CD4-positive, alpha-beta memory T cell (primary cell): ENCODE measurements at regions not wholly inside any gene's neighbourhood (a gene's known extent, or its start where the extent isn't known, plus 50 kb on each side); places are given as distances from the start of the nearest gene placed in this dataset.

Experiments
- CTCF ChIA-PET: fragments of 350-600 bp; sonication (Branson Sonifier 250); formaldehyde crosslinking; loops from one replicate; lab custom pipeline; 2021; ENCODE audit warnings: inconsistent platforms; ENCODE audit not compliant: partially characterized antibody; lab: Charles Lee
- POLR2A ChIA-PET: fragments of 350-600 bp; sonication (Branson Sonifier 250); formaldehyde crosslinking; loops from one replicate; lab custom pipeline; 2021; ENCODE audit not compliant: partially characterized antibody; lab: Charles Lee
- DNase-seq, 5 donors: peaks; one replicate each; pipeline versions ENCODE4 v3.0.0 to v3.0.0-alpha.2; 2020 to 2022; ENCODE audit warnings: mixed read lengths in 1 of 5
- H3K27ac ChIP-seq: one replicate; pipeline ENCODE4 v1.7.0; 2013; ENCODE audit warnings: low read depth, low read length
- H3K27me3 ChIP-seq: 2 replicates; pipeline ENCODE4 v1.7.0; 2013; ENCODE audit warnings: mild to moderate bottlenecking, low read length, moderate library complexity; ENCODE audit not compliant: insufficient read depth
- H3K36me3 ChIP-seq: 2 replicates; pipeline ENCODE4 v1.7.0; 2013; ENCODE audit warnings: mild to moderate bottlenecking, low read length, moderate library complexity; ENCODE audit not compliant: insufficient read depth
- H3K4me1 ChIP-seq: 2 replicates; pipeline ENCODE4 v1.7.0; 2013; ENCODE audit warnings: mild to moderate bottlenecking, low read length, moderate library complexity; ENCODE audit not compliant: insufficient read depth
- H3K4me3 ChIP-seq, 2 donors: one replicate each; pipeline ENCODE4 v1.7.0; 2013; ENCODE audit warnings: low read length in 2 of 2, mild to moderate bottlenecking in 1 of 2
- H3K9me3 ChIP-seq, 2 donors: one replicate each; pipeline ENCODE4 v1.7.0; 2013; ENCODE audit warnings: low read length in 2 of 2, control low read depth in 1 of 2; ENCODE audit not compliant: control insufficient read depth in 1 of 2
- H3K27ac Mint-ChIP-seq, 7 donors: one replicate each; pipeline ENCODE4 v1.8.0; 2020 to 2021; ENCODE audit warnings: mixed read lengths in 7 of 7, mild to moderate bottlenecking in 6 of 7, inconsistent platforms in 3 of 7, moderate library complexity in 3 of 7
- H3K27me3 Mint-ChIP-seq, 2 donors: one replicate each; pipeline ENCODE4 v1.8.0; 2020 to 2021; ENCODE audit warnings: mixed read lengths in 2 of 2
- H3K36me3 Mint-ChIP-seq, 2 donors: one replicate each; pipeline ENCODE4 v1.8.0; 2020 to 2021; ENCODE audit warnings: mixed read lengths in 2 of 2, inconsistent platforms in 1 of 2, mild to moderate bottlenecking in 1 of 2
- H3K4me1 Mint-ChIP-seq, 4 donors: one replicate each; pipeline ENCODE4 v1.8.0; 2020 to 2021; ENCODE audit warnings: mixed read lengths in 4 of 4, mild to moderate bottlenecking in 1 of 4
- H3K4me3 Mint-ChIP-seq, 8 donors: one replicate each; pipeline ENCODE4 v1.8.0; 2020 to 2021; ENCODE audit warnings: mixed read lengths in 8 of 8, mild to moderate bottlenecking in 7 of 8, moderate library complexity in 6 of 8, inconsistent platforms in 3 of 8
- H3K9me3 Mint-ChIP-seq, 8 donors: one replicate each; pipeline ENCODE4 v1.8.0; 2020 to 2021; ENCODE audit warnings: mixed read lengths in 8 of 8, mild to moderate bottlenecking in 5 of 8, inconsistent platforms in 3 of 8, moderate library complexity in 1 of 8
- intact Hi-C: fragments of 100-400 bp; cut with micrococcal nuclease; formaldehyde crosslinking; loops from one replicate; pipeline ENCODE4 v1.15.1; 2023

- no peak for DNase-seq
- Histone ChIP-seq H3K4me3 (no peak overlapping the region), H3K36me3 (no peaks in the 10 kb centered on the region), H3K27me3 (no peaks in the 10 kb centered on the region), H3K9me3 (no peaks in the 10 kb centered on the region), H3K27ac (no peak overlapping the region), H3K4me1 (no peaks in the 10 kb centered on the region)
- no peaks in the 10 kb centered on the region for H3K27me3 Mint-ChIP-seq
- no peaks in the 10 kb centered on the region for H3K36me3 Mint-ChIP-seq
- H3K27ac Mint-ChIP-seq: no peak overlapping the region
- peaks cover 0 to 11% (median 4%) of the 10 kb centered on the region in 8 donors for H3K9me3 Mint-ChIP-seq
- intact Hi-C loops: no loop called here
- ChIA-PET CTCF (no interaction called here), POLR2A (no interaction called here)
- no peaks in the 10 kb centered on the region for H3K4me1 Mint-ChIP-seq
- no peak overlapping the region for H3K4me3 Mint-ChIP-seq
These were observed 272.0 kb upstream of the SOX4 start for GRCh38 chr6:21321531-21321930.

GRCh38 chr6:21323577-21323976 lies 270.0 kb upstream of the SOX4 start:
- no peaks in the 10 kb centered on the region for H3K36me3 ChIP-seq
- H3K9me3 Mint-ChIP-seq: peaks cover 0 to 11% (median 4%) of the 10 kb centered on the region in 8 donors
- no peak overlapping the region for H3K4me3 ChIP-seq
- H3K4me1 ChIP-seq: no peaks in the 10 kb centered on the region
- no peak overlapping the region for H3K27ac ChIP-seq
- no peaks in the 10 kb centered on the region for H3K36me3 Mint-ChIP-seq
- no peak overlapping the region for H3K4me3 Mint-ChIP-seq
- no peaks in the 10 kb centered on the region for H3K4me1 Mint-ChIP-seq
- intact Hi-C loops: no loop called here
- H3K27me3 Mint-ChIP-seq: peaks cover 0 to 2% of the 10 kb centered on the region in 2 donors
- H3K27ac Mint-ChIP-seq: no peak overlapping the region
- POLR2A ChIA-PET: no interaction called here
- no peaks in the 10 kb centered on the region for H3K27me3 ChIP-seq
- H3K9me3 ChIP-seq: no peaks in the 10 kb centered on the region
- CTCF ChIA-PET: no interaction called here
- no peak for DNase-seq

- ChIA-PET POLR2A (no interaction called here), CTCF (interaction anchor here (1.7 kb wide), 1 partner anchor 10 kb away, joined by 3 read pairs; no protein-coding TSS in a partner anchor)
- Mint-ChIP-seq H3K27me3 (peaks cover 0 to 2% of the 10 kb centered on the region in 2 donors), H3K4me3 (no peak overlapping the region), H3K36me3 (no peaks in the 10 kb centered on the region), H3K4me1 (no peaks in the 10 kb centered on the region), H3K27ac (no peak overlapping the region), H3K9me3 (peaks cover 0 to 2% (median 0%) of the 10 kb centered on the region in 8 donors)
- intact Hi-C loops: no loop called here
- no peak overlapping the region for H3K4me3 ChIP-seq
- H3K4me1 ChIP-seq: no peaks in the 10 kb centered on the region
- no peak for DNase-seq
- no peaks in the 10 kb centered on the region for H3K9me3 ChIP-seq
- H3K27me3 ChIP-seq: no peaks in the 10 kb centered on the region
- H3K27ac ChIP-seq: no peak overlapping the region
- no peaks in the 10 kb centered on the region for H3K36me3 ChIP-seq
These were observed 268.2 kb upstream of the SOX4 start for GRCh38 chr6:21325201-21325856.

GRCh38 chr6:21327326-21328112 lies 266.0 kb upstream of the SOX4 start:
- H3K4me3 ChIP-seq: no peak overlapping the region
- intact Hi-C loops: no loop called here
- ChIA-PET POLR2A (no interaction called here), CTCF (no interaction called here)
- Mint-ChIP-seq H3K9me3 (no peaks in the 10 kb centered on the region), H3K36me3 (no peaks in the 10 kb centered on the region), H3K27me3 (peaks cover 0 to 2% of the 10 kb centered on the region in 2 donors), H3K4me3 (no peak overlapping the region), H3K4me1 (no peaks in the 10 kb centered on the region), H3K27ac (no peak overlapping the region)
- no peaks in the 10 kb centered on the region for H3K4me1 ChIP-seq
- H3K27ac ChIP-seq: no peak overlapping the region
- H3K36me3 ChIP-seq: no peaks in the 10 kb centered on the region
- DNase-seq: no peak
- no peaks in the 10 kb centered on the region for H3K9me3 ChIP-seq
- no peaks in the 10 kb centered on the region for H3K27me3 ChIP-seq

- H3K36me3 Mint-ChIP-seq: no peaks in the 10 kb centered on the region
These were observed 262.3 kb upstream of the SOX4 start for GRCh38 chr6:21331235-21331634.

GRCh38 chr6:21332077-21332476 lies 261.5 kb upstream of the SOX4 start:
- intact Hi-C loops: no loop called here
- Mint-ChIP-seq H3K4me1 (no peaks in the 10 kb centered on the region), H3K9me3 (peaks cover 0 to 5% (median 0%) of the 10 kb centered on the region in 8 donors), H3K27me3 (peaks cover 0 to under 1% of the 10 kb centered on the region in 2 donors), H3K27ac (no peak overlapping the region), H3K36me3 (no peaks in the 10 kb centered on the region), H3K4me3 (no peak overlapping the region)
- Histone ChIP-seq H3K27me3 (no peaks in the 10 kb centered on the region), H3K4me1 (no peaks in the 10 kb centered on the region), H3K27ac (no peak overlapping the region), H3K36me3 (no peaks in the 10 kb centered on the region), H3K4me3 (no peak overlapping the region), H3K9me3 (no peaks in the 10 kb centered on the region)
- no peak for DNase-seq
- CTCF ChIA-PET: no interaction called here
- POLR2A ChIA-PET: no interaction called here

More at GRCh38 chr6:21331235-21331634, 262.3 kb upstream of the SOX4 start:
- Histone ChIP-seq H3K9me3 (no peaks in the 10 kb centered on the region), H3K4me1 (no peaks in the 10 kb centered on the region), H3K36me3 (no peaks in the 10 kb centered on the region), H3K27ac (no peak overlapping the region), H3K4me3 (no peak overlapping the region), H3K27me3 (no peaks in the 10 kb centered on the region)
- H3K9me3 Mint-ChIP-seq: no peaks in the 10 kb centered on the region
- no peak for DNase-seq
- no peaks in the 10 kb centered on the region for H3K4me1 Mint-ChIP-seq
- intact Hi-C loops: no loop called here
- H3K27me3 Mint-ChIP-seq: peaks cover 0 to 2% of the 10 kb centered on the region in 2 donors
- ChIA-PET CTCF (no interaction called here), POLR2A (no interaction called here)
- H3K27ac Mint-ChIP-seq: no peak overlapping the region
- no peak overlapping the region for H3K4me3 Mint-ChIP-seq

GRCh38 chr6:21332660-21333059 lies 260.9 kb upstream of the SOX4 start:
- Mint-ChIP-seq H3K27ac (no peak overlapping the region), H3K9me3 (peaks cover 0 to 5% (median 0%) of the 10 kb centered on the region in 8 donors), H3K27me3 (no peaks in the 10 kb centered on the region), H3K36me3 (no peaks in the 10 kb centered on the region), H3K4me1 (no peaks in the 10 kb centered on the region), H3K4me3 (no peak overlapping the region)
- no peak overlapping the region for H3K27ac ChIP-seq
- no peak for DNase-seq
- no peak overlapping the region for H3K4me3 ChIP-seq
- no peaks in the 10 kb centered on the region for H3K9me3 ChIP-seq
- no peaks in the 10 kb centered on the region for H3K27me3 ChIP-seq
- no peaks in the 10 kb centered on the region for H3K4me1 ChIP-seq
- no peaks in the 10 kb centered on the region for H3K36me3 ChIP-seq
- ChIA-PET CTCF (no interaction called here), POLR2A (no interaction called here)
- intact Hi-C loops: no loop called here
